Loucy (cell line): ENCODE measurements at regions not wholly inside any gene's neighbourhood (a gene's known extent, or its start where the extent isn't known, plus 50 kb on each side); places are given as distances from the start of the nearest gene placed in this dataset.

Experiments
- H2AFZ ChIP-seq: fragments of 200-600 bp; sonication (generic); 2 replicates; pipeline ENCODE4 v1.6.0; 2016; ENCODE audit warnings: antibody characterized with exemption, mild to moderate bottlenecking, low read length, moderate library complexity
- H3F3A ChIP-seq: fragments of 200-600 bp; 2 replicates; pipeline ENCODE4 v1.6.0; 2016; ENCODE audit warnings: antibody characterized with exemption, low read depth, mild to moderate bottlenecking
- H3K27me3 ChIP-seq: fragments of 200-600 bp; sonication (generic); 2 replicates; pipeline ENCODE4 v1.6.1; 2014; ENCODE audit warnings: low read length, mild to moderate bottlenecking; ENCODE audit not compliant: insufficient read depth, poor library complexity, severe bottlenecking
- H3K36me3 ChIP-seq: fragments of 200-600 bp; sonication (generic); 2 replicates; pipeline ENCODE4 v1.6.1; 2016; ENCODE audit warnings: low read length; ENCODE audit not compliant: insufficient read depth
- H3K4me1 ChIP-seq: fragments of 200-600 bp; sonication (generic); 2 replicates; pipeline ENCODE4 v1.5.1; 2014; ENCODE audit warnings: low read length, mild to moderate bottlenecking; ENCODE audit not compliant: insufficient read depth, poor library complexity, severe bottlenecking
- H3K4me2 ChIP-seq: fragments of 200-600 bp; sonication (generic); 2 replicates; pipeline ENCODE4 v1.6.0; 2014; ENCODE audit warnings: antibody characterized with exemption, low read length, low read depth, mild to moderate bottlenecking; ENCODE audit not compliant: poor library complexity, severe bottlenecking
- H3K4me3 ChIP-seq: fragments of 200-600 bp; sonication (generic); 2 replicates; pipeline ENCODE4 v1.5.1; 2014; ENCODE audit warnings: low read length, mild to moderate bottlenecking, mixed read lengths; ENCODE audit not compliant: poor library complexity, severe bottlenecking
- H3K79me2 ChIP-seq: fragments of 200-600 bp; sonication (generic); 2 replicates; pipeline ENCODE4 v1.6.1; 2014; ENCODE audit warnings: low read length; ENCODE audit not compliant: insufficient read depth
- H3K9ac ChIP-seq: fragments of 200-600 bp; sonication (generic); 2 replicates; pipeline ENCODE4 v1.6.0; 2014; ENCODE audit warnings: mild to moderate bottlenecking, low read depth, low read length, moderate library complexity; ENCODE audit not compliant: poor library complexity, severe bottlenecking
- H3K9me2 ChIP-seq: fragments of 200-600 bp; sonication (generic); replicated peaks from 2 replicates; pipeline ENCODE4 v1.6.1; 2016; ENCODE audit warnings: low read depth, low read length, mixed read lengths
- H3K9me3 ChIP-seq: fragments of 200-600 bp; sonication (generic); 2 replicates; pipeline ENCODE4 v1.6.1; 2014; ENCODE audit warnings: mild to moderate bottlenecking, antibody characterized with exemption, low read length, low read depth; ENCODE audit not compliant: insufficient read depth
- H4K20me1 ChIP-seq: fragments of 200-600 bp; sonication (generic); 2 replicates; pipeline ENCODE4 v1.6.0; 2014; ENCODE audit warnings: antibody characterized with exemption, low read length, mild to moderate bottlenecking; ENCODE audit not compliant: insufficient read depth, poor library complexity, severe bottlenecking
- EZH2phosphoT487 ChIP-seq: fragments of 200-600 bp; IDR thresholded peaks from 2 replicates; pipeline ENCODE4 v1.6.1; 2018; ENCODE audit warnings: antibody characterized with exemption, mild to moderate bottlenecking, moderate library complexity, borderline replicate concordance
- TF ChIP-seq, protein P1 (sequence below): fragments of 200-600 bp; sonication (generic); conservative IDR thresholded peaks from 2 replicates; pipeline ENCODE4 v1.5.1; 2014; ENCODE audit warnings: mild to moderate bottlenecking, antibody characterized with exemption, low read length

DNA sequence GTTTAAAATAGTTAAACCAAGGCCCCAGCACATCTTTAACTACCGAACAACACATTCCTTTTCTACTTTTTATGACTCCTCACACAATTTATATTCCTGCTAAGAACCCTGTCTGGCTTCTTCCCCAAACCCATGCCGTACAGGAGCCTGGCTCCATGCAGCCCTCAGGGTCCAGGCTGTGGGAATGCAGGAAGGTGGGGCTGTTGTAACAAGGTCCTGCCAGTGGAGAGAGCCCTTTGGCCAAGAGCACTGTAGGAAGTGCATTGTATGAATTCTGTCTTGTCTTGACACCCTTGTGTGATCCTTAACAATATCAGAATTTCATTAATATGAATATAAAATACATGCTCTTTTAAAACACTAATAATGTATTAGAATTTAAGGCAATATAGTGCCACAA, 563.8 kb downstream of the TBL1XR1 start:
- no peak overlapping the region for H2AFZ ChIP-seq

DNA sequence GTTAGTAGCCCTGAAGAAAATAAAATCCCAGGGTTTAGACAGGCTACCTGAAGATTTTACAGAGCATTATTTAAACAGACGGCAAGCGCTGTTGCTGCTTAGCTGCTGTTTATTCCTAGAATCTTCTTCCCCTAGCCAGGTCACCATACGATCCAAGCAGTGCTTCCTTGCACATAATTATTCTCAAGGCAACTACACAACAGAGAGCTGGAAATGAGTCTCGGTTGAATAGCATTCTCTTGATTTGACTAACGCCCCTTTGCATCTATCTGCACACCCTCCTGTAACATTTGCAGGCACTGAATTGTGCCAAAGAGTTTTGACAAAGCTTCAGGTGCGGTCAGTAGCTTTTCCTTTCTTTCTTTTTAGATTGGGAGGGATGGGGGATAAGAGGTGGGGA, 564.4 kb downstream of the TBL1XR1 start:
- Histone ChIP-seq H2AFZ (no peak overlapping the region), H3K4me3 (no peak overlapping the region), H4K20me1 (no peaks in the 10 kb centered on the region), H3K79me2 (no peaks in the 10 kb centered on the region), H3K9ac (no peak overlapping the region), H3K9me3 (no peaks in the 10 kb centered on the region), H3K27me3 (no peaks in the 10 kb centered on the region), H3K36me3 (no peaks in the 10 kb centered on the region), H3K4me1 (no peaks in the 10 kb centered on the region), H3K4me2 (no peak overlapping the region), H3F3A (no peaks in the 10 kb centered on the region), H3K9me2 (no peaks in the 10 kb centered on the region)
- TF ChIP-seq EZH2phosphoT487 = no peak
- TF ChIP-seq, protein P1, sequence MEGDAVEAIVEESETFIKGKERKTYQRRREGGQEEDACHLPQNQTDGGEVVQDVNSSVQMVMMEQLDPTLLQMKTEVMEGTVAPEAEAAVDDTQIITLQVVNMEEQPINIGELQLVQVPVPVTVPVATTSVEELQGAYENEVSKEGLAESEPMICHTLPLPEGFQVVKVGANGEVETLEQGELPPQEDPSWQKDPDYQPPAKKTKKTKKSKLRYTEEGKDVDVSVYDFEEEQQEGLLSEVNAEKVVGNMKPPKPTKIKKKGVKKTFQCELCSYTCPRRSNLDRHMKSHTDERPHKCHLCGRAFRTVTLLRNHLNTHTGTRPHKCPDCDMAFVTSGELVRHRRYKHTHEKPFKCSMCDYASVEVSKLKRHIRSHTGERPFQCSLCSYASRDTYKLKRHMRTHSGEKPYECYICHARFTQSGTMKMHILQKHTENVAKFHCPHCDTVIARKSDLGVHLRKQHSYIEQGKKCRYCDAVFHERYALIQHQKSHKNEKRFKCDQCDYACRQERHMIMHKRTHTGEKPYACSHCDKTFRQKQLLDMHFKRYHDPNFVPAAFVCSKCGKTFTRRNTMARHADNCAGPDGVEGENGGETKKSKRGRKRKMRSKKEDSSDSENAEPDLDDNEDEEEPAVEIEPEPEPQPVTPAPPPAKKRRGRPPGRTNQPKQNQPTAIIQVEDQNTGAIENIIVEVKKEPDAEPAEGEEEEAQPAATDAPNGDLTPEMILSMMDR = no peak

More for the DNA sequence above, 563.8 kb downstream of the TBL1XR1 start:
- no peak overlapping the region for H3K4me2 ChIP-seq
- H3K9me2 ChIP-seq = no peaks in the 10 kb centered on the region
- H3K79me2 ChIP-seq = no peaks in the 10 kb centered on the region
- H3F3A ChIP-seq = no peaks in the 10 kb centered on the region
- H4K20me1 ChIP-seq = no peaks in the 10 kb centered on the region
- no peaks in the 10 kb centered on the region for H3K36me3 ChIP-seq
- H3K9me3 ChIP-seq = no peaks in the 10 kb centered on the region
- H3K27me3 ChIP-seq = no peaks in the 10 kb centered on the region
- no peak overlapping the region for H3K4me3 ChIP-seq
- no peak overlapping the region for H3K9ac ChIP-seq
- TF ChIP-seq, protein P1 = no peak
- no peak for TF ChIP-seq EZH2phosphoT487
- no peaks in the 10 kb centered on the region for H3K4me1 ChIP-seq

DNA sequence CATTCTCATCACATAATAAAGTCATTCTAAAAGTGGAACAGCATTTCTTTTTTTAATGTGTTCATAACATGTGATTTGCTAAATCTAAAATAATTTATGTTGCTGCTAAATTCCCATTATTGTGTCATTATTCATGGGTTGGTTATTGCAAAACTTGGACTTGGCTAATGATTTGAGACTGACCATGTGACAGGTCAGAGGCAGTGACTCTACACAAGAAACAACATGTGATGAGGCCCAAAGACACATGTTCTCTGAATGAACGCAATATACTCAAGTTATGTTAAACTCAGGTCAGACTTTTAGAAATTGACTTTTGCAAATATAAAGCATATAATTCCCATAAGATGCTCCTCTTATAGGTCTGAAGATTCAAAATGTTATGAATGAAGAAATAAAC, 566.1 kb downstream of the TBL1XR1 start:
- Histone ChIP-seq H3K79me2 (no peaks in the 10 kb centered on the region), H3K4me3 (no peak overlapping the region), H3K4me2 (no peak overlapping the region), H3K36me3 (no peaks in the 10 kb centered on the region), H3K27me3 (no peaks in the 10 kb centered on the region), H3F3A (no peaks in the 10 kb centered on the region), H3K9me3 (no peaks in the 10 kb centered on the region), H2AFZ (no peak overlapping the region), H3K4me1 (no peaks in the 10 kb centered on the region), H4K20me1 (no peaks in the 10 kb centered on the region), H3K9ac (no peak overlapping the region), H3K9me2 (no peaks in the 10 kb centered on the region)
- no peak for TF ChIP-seq EZH2phosphoT487
- TF ChIP-seq, protein P1 = no peak
